ENCODE measurements at regions not wholly inside any gene's neighbourhood (a gene's known extent, or its start where the extent isn't known, plus 50 kb on each side); places are given as distances from the start of the nearest gene placed in this dataset.

DNA sequence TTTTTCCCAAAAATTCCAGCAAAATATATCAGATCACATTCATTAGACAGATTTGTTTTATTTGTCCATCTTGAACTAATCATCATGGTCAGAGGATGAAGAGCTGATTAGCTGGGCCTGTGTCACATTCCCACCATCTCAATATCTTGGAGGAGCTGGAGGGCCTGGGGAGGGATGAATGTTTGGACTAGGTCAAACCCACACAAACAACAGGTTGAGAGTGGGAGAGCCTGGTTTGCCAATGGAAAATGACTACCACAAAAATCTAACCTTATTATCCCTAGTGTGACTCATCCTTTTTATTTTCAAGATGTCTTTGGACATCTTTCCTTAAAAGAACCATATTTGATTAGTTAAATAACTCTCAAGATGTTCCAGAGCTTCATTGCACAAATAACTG lies 242.4 kb downstream of the OGFRL1 start:
- DNase-seq, result no peak

DNA sequence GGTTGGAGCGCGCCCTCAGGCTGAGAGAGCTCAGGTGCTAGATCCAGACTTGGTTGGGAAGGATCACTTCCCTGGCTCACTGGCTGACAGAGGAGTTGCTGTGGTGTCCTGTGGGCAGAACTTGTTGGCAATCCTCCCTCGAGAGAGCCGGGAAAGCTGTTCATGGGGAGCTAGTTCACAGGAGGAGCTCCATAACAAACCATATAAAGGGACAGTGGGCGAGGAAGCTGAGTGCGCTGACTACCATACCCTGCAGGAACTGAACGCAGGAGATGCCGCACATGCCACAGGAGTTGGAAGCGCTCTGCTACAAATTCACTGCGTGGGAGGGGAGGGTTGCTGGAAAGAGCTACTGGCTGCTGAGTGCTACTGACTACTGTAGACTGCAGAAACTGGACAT lies 243.2 kb downstream of the OGFRL1 start:
- no peak for DNase-seq

- DNase-seq, result peak; percentile 23
Measured at GRCh38 chr6:71533939-71534379, 245.3 kb downstream of the OGFRL1 start.

- no peak for DNase-seq
Measured at GRCh38 chr6:71534921-71535320, 246.3 kb downstream of the OGFRL1 start.

DNA sequence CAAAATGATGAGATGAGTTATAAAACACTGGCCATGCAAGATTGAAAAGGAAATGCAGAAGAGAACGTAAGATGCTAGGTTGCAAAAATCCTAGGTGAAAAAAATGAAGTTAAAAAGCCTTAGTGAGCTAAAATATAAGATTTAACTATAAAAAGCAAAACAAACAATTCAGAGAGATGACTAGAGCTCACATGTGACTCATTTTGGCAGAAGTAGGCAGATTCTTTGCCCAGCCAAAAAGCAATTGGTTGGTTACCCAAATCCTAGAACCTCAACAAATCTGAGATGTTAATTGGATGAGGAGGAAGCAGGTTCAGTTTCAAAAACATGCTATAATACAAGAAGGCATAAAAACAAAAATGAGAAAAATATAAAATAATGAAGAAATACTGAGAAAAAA lies 249.1 kb downstream of the OGFRL1 start:
- DNase-seq, result no peak

DNA sequence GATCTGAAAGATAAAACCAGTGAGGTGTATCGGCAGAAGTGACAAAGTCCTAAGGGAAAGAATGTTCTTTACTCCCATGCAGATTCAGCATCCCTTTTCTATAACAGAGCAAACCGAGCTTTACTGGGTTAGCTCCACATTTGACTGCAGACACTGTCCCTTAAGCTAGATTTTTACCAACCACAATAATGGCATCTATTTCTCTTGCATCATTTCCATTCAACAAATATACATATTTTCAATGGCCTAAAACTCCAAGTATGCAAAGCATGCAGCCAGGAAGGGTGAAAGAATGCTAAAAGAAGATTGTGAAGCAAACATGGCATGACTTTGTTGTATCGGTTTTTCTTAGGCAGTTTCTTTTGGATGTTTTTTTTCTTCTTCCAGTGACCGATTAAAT lies 255.4 kb downstream of the OGFRL1 start:
- no peak for DNase-seq

DNA sequence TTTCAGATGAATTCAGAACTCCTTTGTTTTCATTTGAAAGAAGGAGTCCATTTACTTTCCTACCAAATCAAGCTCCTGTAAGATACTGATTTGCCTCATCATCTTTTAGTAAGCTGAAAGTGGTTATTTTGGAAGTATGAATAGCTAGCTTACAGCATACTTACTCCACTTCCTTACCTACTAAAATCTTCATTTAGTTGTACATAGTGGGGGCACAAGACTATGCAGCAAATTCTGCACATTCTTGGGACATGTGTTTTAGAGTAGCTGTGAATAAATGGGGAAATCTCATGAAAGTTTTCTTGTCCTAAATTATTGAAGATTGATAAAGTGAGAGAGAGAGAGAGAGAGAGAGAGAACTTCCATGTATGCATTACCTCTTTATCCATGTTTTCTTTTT lies 256.3 kb downstream of the OGFRL1 start:
- no peak for DNase-seq

- no peak for DNase-seq
Measured at GRCh38 chr6:71545905-71546304, 257.3 kb downstream of the OGFRL1 start.

GRCh38 chr6:71551798-71552197 lies 263.2 kb downstream of the OGFRL1 start:
- no peak for DNase-seq

DNA sequence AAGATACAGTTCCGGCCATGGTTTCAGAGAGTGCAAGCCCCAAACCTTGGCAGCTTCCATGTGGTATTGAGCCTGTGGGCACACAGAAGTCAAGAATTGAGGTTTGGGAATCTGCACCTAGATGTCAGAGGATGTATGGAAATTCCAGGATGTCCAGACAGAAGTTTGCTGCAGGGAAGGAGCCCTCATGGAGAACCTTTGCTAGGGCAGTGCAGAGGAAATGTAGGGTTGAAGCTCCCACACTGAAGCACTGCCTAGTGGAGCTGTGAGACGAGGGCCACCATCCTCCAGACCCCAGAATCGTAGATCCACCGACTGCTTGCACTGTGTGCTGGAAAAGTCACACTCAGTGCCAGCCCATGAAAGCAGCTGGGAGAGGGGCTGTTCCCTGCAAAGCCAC lies 267.5 kb downstream of the OGFRL1 start:
- no peak for DNase-seq

GRCh38 chr6:71558974-71559373 lies 270.4 kb downstream of the OGFRL1 start:
- no peak for DNase-seq

GRCh38 chr6:71567562-71567961 lies 279.0 kb downstream of the OGFRL1 start:
- DNase-seq, result no peak

- no peak for DNase-seq
Measured at GRCh38 chr6:71577766-71578165, 289.2 kb downstream of the OGFRL1 start.

DNA sequence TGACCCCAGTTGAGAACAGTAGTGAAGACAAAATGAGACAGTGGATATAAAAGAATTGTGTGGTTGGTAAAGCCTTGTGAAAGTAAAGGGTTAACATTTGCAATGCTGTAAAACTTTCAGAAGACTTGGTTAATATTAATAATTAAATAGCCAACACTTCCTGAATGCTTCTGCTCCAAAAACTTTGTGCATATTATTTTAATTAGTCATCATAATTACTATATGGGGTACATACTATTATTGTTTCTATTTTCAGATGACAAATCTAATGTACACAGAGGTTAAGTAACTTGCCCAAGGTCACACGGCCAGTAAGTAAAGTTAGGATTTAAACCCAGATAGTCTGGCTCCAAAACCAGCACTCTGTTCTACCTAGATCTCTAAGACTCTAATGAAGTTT lies 291.3 kb downstream of the OGFRL1 start:
- no peak for DNase-seq

- no peak for DNase-seq
Measured at GRCh38 chr6:71582820-71583219, 294.2 kb downstream of the OGFRL1 start.

GRCh38 chr6:71584712-71585436 lies 296.3 kb downstream of the OGFRL1 start:
- no peak for DNase-seq

- DNase-seq, result no peak
Measured at GRCh38 chr6:71585472-71585871, 296.9 kb downstream of the OGFRL1 start.

DNA sequence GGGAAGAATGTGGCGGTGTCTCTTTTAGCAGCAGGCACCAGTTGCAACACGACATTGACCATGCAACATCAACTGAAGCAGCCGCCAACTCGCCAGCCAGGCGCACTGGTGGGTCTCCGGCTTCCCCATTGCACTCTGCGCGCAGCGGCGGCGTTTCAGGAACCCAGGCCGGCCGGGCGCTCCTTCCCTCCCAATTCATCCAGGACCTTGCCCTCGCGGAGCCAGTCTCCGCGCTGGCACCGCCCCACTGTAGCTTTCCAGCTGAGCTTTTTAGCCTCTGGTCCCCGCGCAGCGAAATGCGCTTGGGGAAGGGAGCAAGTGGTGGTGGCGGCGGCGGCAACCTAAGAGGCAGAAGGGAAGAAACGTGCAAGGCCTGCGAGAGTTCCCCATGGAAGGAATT lies 297.9 kb upstream of the RIMS1 start:
- DNase-seq, result no peak

DNA sequence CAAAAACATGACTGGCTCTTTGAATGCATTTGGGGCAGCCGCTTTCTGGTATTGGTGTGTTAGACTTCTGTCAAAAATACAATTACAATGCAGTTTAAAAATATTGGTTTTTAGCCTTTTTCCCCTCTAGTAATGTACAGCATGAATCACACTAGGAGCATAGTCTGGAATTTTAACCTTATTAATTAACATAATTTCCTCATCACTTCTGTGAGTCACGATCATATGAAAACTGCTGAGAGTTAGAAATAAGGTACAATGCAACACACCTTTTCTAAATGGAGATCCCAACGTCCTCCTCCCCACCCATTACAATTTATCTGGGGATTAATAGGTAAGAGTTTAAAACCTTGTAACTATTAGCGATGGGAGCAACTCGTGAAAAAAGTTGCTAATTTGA lies 297.1 kb upstream of the RIMS1 start:
- DNase-seq, result no peak

- no peak for DNase-seq
Measured at GRCh38 chr6:71592643-71593042, 293.7 kb upstream of the RIMS1 start.

DNA sequence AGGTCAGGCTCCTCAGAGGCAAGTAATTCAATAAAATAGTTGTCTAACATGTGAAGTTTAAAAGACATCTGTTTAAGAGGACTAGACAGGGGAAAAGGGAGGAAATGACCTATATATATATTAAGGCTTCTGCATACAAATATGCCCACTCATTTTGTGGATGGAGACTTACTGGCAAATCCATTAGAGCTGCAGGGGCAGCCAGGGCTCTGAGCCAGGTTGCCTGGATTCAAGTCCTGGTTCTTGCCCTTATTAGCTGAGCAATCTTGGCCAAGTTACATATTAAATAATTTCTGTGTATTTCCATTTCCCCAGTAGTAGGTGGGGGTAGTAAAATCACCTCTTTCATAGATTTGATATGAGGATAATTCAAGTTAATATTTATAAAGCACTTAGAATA lies 287.0 kb upstream of the RIMS1 start:
- peak; percentile 23 for DNase-seq

GRCh38 chr6:71602385-71603007 lies 283.9 kb upstream of the RIMS1 start:
- no peak for DNase-seq

DNA sequence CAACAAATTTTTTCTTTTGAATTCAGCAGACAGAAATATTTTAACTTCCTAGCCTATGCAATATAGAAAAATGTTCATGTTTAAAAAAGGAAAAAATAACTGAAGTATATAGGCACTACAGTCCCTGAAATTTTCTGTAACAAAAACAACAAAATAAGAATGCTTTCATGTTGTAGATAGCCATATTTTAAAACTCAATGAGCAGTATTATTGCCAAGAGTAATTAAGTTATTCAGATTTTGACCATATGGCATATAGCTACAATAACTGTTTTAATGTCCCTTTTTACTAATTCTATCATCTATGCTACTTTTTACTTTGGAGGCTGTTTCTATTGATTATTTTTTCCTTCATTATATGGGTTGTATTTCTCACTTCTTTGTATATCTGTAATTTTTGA lies 283.3 kb upstream of the RIMS1 start:
- DNase-seq, result no peak

DNA sequence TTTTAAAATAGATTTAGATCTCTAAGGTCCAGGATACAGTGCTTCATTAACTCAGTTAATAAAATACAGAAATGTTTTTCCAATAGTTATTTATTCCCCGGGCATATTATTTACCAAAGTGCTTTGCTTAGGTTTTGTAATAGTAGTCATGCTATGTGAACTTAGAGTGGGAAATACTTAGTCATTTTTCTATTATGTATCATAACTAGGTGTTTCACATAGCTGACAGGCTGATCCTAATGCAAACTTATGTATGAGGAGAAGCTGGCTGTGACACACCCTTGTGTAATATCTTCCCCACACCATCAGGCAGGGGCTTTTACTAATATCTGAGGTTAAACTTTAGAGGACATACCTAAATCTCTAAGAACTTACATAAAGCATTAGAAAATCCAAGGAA lies 277.7 kb upstream of the RIMS1 start:
- DNase-seq, result no peak

- no peak for DNase-seq
Measured at GRCh38 chr6:71619836-71620235, 266.5 kb upstream of the RIMS1 start.
